ENCODE measurements at regions not wholly inside any gene's neighbourhood (a gene's known extent, or its start where the extent isn't known, plus 50 kb on each side); places are given as distances from the start of the nearest gene placed in this dataset.
"Not testable (repeated sequence)": the region's sequence is repeated elsewhere in the genome, so short reads cannot be mapped to it uniquely, and the experiment has no call there.

GRCh38 chr11:112310848-112311247 is 50.2 kb upstream of the PLET1 start:
- no peak for DNase-seq (ENCODE audit: low spot score)

GRCh38 chr11:112315057-112315720 is 54.5 kb upstream of the PLET1 start:
- DNase-seq (ENCODE audit: low spot score): no peak

- no peak for DNase-seq (ENCODE audit: low spot score)
Measured at GRCh38 chr11:112315861-112316739, 55.4 kb upstream of the PLET1 start.

- no peak for DNase-seq (ENCODE audit: low spot score)
Measured at GRCh38 chr11:112316971-112317370, 56.3 kb upstream of the PLET1 start.

- peak; percentile 70 for DNase-seq (ENCODE audit: low spot score)
Measured at GRCh38 chr11:112318184-112318591, 57.5 kb upstream of the PLET1 start.

GRCh38 chr11:112318661-112319060 is 58.0 kb upstream of the PLET1 start:
- no peak for DNase-seq (ENCODE audit: low spot score)

- DNase-seq (ENCODE audit: low spot score): peak; percentile 61
Measured at GRCh38 chr11:112320668-112321067, 60.0 kb upstream of the PLET1 start.

- DNase-seq (ENCODE audit: low spot score): peak; percentile 36
Measured at GRCh38 chr11:112321501-112322172, 61.0 kb upstream of the PLET1 start.

- DNase-seq (ENCODE audit: low spot score): no peak
Measured at GRCh38 chr11:112322173-112322790, 61.6 kb upstream of the PLET1 start.

GRCh38 chr11:112334381-112334780 is 73.7 kb upstream of the PLET1 start:
- DNase-seq (ENCODE audit: low spot score): no peak

- no peak for DNase-seq (ENCODE audit: low spot score)
Measured at GRCh38 chr11:112336356-112336886, 75.8 kb upstream of the PLET1 start.

- no peak for DNase-seq (ENCODE audit: low spot score)
Measured at GRCh38 chr11:112339566-112339965, 78.9 kb upstream of the PLET1 start.

GRCh38 chr11:112343368-112344039 is 82.8 kb upstream of the PLET1 start:
- DNase-seq (ENCODE audit: low spot score): no peak

GRCh38 chr11:112344040-112344413 is 83.4 kb upstream of the PLET1 start:
- no peak for DNase-seq (ENCODE audit: low spot score)

- DNase-seq (ENCODE audit: low spot score): no peak
Measured at GRCh38 chr11:112345166-112345565, 84.5 kb upstream of the PLET1 start.

- DNase-seq (ENCODE audit: low spot score): no peak
Measured at GRCh38 chr11:112345706-112346105, 85.0 kb upstream of the PLET1 start.

- no peak for DNase-seq (ENCODE audit: low spot score)
Measured at GRCh38 chr11:112346586-112346985, 85.9 kb upstream of the PLET1 start.

GRCh38 chr11:112348480-112349029 is 87.9 kb upstream of the PLET1 start:
- no peak for DNase-seq (ENCODE audit: low spot score)

- not testable (repeated sequence) for DNase-seq (ENCODE audit: low spot score)
Measured at GRCh38 chr11:112351423-112351822, 90.8 kb upstream of the PLET1 start.

GRCh38 chr11:112352907-112353306 is 92.2 kb upstream of the PLET1 start:
- no peak for DNase-seq (ENCODE audit: low spot score)

- no peak for DNase-seq (ENCODE audit: low spot score)
Measured at GRCh38 chr11:112354364-112354763, 93.7 kb upstream of the PLET1 start.

All from AG08396 (cell line).